Astrocyte of the cerebellum (primary cell): ENCODE measurements at regions not wholly inside any gene's neighbourhood (a gene's known extent, or its start where the extent isn't known, plus 50 kb on each side); places are given as distances from the start of the nearest gene placed in this dataset.

Experiments used
- DNase-seq: peaks from one replicate; pipeline ENCODE4 v3.0.0-alpha.2; 2011; ENCODE audit warnings: low read depth
- H3K4me3 ChIP-seq: 2 replicates; pipeline ENCODE4 v1.5.1; 2011; ENCODE audit warnings: mild to moderate bottlenecking, low read depth, low read length, moderate library complexity
- in situ Hi-C: cut with HindIII; loops from 2 replicates; pipeline ENCODE4 v1.10.0; 2017; ENCODE audit warnings: low sequenced_read_pairs
- TF ChIP-seq, protein P1 (sequence below): IDR thresholded peaks from 2 replicates; pipeline ENCODE4 v1.5.1; 2012; ENCODE audit warnings: low read length, low read depth, moderate library complexity, mild to moderate bottlenecking; ENCODE audit errors: missing control alignments

DNA sequence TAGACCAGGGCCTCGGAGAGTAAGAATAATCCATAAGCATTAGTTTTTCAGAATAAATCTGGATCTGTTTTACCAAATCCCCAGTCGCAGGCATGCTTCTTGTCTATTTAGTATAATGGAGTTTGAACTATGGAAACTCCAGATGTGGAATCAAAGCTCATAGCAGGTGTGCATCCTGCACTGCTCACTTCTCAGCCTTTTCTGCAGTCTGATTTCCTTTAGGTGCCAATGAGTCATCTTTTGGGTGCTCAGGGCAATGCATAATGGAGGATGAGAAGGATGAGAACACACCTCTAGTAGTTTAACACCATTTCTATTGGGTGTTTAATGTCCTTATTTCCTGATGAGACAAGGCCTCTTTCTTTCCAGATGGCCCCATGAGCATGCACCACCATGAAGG lies 961.2 kb downstream of the TMEM121 start:
- no peak overlapping the region for H3K4me3 ChIP-seq
- in situ Hi-C loops: no loop called here
- TF ChIP-seq, protein P1, sequence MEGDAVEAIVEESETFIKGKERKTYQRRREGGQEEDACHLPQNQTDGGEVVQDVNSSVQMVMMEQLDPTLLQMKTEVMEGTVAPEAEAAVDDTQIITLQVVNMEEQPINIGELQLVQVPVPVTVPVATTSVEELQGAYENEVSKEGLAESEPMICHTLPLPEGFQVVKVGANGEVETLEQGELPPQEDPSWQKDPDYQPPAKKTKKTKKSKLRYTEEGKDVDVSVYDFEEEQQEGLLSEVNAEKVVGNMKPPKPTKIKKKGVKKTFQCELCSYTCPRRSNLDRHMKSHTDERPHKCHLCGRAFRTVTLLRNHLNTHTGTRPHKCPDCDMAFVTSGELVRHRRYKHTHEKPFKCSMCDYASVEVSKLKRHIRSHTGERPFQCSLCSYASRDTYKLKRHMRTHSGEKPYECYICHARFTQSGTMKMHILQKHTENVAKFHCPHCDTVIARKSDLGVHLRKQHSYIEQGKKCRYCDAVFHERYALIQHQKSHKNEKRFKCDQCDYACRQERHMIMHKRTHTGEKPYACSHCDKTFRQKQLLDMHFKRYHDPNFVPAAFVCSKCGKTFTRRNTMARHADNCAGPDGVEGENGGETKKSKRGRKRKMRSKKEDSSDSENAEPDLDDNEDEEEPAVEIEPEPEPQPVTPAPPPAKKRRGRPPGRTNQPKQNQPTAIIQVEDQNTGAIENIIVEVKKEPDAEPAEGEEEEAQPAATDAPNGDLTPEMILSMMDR: no peak

DNA sequence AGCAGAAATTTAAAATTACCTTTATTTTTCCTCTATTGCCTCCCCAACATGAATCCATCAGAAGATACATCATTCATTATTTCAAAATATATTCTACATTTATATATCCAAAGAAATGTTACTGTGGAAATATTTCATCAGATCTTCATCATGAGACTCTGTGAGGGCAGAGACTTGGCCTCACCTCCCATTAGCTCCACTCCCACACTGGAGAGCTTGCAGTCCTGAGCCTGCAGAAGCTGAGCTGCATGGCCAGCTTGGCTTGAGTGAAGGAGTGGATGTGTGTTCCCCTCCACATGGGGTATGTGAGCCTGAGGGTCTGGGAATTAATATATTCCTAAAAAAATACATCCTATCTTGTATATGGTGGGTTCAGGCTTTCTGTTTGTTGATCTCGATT lies 961.9 kb downstream of the TMEM121 start:
- in situ Hi-C loops: no loop called here
- TF ChIP-seq, protein P1: no peak
- H3K4me3 ChIP-seq: no peak overlapping the region
- DNase-seq: no peak

More for the DNA sequence above, 961.2 kb downstream of the TMEM121 start:
- no peak for DNase-seq

DNA sequence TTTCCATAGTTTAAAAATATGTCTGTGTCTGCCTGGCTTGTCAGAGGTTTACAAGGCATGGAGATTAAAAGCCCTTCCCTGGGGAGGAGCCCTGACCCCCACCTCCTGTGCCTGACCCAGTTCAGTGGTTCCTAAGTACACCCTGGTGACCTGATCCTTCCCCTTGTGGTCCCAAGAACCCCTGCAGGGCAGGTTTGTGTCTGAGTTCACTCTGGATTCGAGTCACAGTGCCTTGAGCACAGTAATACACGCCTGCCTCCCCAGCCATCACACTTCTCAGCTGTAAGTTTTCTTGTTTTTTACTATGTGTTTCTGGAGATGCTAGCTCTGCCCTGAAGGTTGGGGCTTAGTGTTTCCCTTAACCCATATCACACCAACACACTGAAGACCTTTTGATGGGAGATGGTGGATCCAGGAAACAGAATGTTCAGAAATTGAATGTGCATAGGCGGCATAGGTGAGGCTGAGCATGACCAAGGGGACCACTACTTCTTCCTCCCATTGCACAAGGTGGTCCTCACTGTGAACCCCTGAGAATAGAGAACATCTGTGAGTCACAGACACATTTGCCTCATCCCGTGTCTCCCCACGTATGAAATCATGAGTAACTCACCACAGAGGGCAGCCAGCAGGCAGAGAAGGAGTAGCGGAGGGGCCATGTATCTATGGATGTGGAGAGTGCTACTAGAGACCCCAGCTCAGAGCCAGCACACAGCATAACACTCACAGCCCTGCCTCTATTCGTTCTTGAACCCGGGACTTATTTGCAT lies 962.9 kb downstream of the TMEM121 start:
- TF ChIP-seq, protein P1: no peak
- no peak overlapping the region for H3K4me3 ChIP-seq
- in situ Hi-C loops: no loop called here
- no peak for DNase-seq

DNA sequence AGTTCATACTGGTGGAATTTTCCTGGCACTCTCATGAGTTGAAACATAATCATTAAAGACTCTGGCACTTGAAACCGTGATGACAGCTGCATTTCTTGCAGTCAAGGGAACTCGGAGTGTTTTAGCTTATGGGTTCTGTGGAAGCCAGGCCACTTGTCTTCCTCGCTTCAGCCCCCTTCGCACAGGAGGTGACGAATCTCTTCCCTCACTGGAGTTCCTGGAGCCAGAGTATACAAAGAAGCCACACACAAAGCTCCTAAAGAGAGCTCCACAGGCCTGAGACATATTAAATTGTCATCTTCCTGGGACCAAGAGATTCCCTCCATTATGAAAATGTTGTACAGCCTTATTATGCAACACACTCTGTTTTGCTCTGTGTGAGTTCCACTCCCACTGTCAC lies 964.1 kb downstream of the TMEM121 start:
- H3K4me3 ChIP-seq: no peak overlapping the region
- TF ChIP-seq, protein P1: no peak
- no peak for DNase-seq
- in situ Hi-C loops: no loop called here

DNA sequence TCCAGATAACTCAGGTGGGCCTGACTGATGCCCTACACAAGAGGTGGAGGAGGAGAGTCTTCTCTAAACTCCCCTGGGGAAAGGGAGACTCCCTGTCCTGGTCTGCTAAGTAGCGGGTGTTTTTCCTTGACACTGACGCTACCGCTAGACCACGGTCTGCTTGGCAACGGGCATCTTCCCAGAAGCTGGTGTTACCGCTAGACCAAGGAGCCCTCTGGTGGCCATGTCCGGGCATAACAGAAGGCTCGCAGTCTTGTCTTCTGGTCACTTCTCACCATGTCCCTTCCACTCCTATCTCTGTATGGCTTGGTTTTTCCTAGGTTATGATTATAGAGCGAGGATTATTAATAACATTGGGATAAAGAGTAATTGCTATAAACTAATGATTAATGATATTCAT lies 965.5 kb downstream of the TMEM121 start:
- DNase-seq: no peak
- H3K4me3 ChIP-seq: no peak overlapping the region
- TF ChIP-seq, protein P1: no peak
- in situ Hi-C loops: no loop called here

DNA sequence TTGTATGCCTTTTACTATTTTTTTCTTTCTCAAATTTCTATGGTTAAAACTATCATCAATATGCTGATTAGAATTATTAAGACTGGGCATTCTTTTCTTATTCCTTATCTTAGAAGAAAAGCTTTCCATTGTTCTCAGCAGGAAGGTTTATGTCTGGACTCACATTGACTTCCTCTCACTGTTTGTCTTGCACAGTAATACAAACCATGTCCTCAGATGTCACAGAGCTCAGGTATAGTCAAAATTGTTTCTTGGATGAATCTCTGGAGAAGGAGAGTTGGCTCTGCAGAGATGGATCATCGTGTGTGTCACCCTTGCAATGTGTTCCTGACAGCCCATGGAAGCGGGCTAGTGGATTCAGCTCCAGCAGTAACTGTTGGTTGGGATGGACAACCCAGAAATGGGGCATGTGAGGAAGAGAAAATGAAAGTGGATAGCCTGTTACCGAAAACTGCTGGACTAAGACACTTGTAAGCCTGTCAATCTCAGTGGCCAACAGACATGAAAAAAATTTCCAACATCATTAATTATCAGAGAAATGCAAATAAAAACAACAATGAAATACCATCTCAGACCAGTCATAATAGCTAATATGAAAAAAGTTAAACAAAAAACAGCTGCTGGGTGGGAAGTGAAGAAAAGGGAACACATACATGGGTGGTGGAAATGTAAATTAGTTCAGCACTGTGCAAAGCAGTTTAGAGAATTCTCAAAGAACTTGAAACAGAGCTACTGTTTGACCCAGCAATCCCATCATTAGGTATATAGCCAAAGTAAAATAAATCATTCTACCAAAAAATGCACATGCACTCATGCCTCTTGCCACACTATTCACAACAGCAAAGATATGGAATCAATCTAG lies 967.8 kb downstream of the TMEM121 start:
- in situ Hi-C loops: no loop called here
- TF ChIP-seq, protein P1: no peak
- H3K4me3 ChIP-seq: no peak overlapping the region
- no peak for DNase-seq
